GM04503 (cell line): ENCODE measurements at regions not wholly inside any gene's neighbourhood (a gene's known extent, or its start where the extent isn't known, plus 50 kb on each side); places are given as distances from the start of the nearest gene placed in this dataset.
"Not testable (repeated sequence)": the region's sequence is repeated elsewhere in the genome, so short reads cannot be mapped to it uniquely, and the experiment has no call there.

Experiments
- DNase-seq: peaks from one replicate; pipeline ENCODE4 v3.0.0-alpha.2; 2012; ENCODE audit warnings: low read depth

DNA sequence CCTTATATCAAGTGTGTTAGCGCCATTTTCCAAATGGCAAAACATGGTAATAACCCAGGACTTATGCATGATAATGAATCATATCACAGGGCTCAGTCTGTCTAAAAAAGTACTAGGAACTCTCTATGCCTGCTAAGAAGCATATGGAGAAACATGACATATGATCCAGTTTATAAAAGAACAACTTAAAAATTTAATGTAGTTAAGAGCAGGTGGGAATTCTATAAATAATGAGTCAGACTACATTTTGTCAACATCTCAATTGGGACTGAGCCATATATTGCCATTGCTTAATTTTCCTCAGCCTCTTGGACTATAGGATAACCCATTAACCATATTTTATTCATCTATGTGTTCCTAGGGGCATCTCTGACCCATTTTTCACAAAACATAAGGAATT lies 360.4 kb upstream of the AGA start:
- no peak for DNase-seq

DNA sequence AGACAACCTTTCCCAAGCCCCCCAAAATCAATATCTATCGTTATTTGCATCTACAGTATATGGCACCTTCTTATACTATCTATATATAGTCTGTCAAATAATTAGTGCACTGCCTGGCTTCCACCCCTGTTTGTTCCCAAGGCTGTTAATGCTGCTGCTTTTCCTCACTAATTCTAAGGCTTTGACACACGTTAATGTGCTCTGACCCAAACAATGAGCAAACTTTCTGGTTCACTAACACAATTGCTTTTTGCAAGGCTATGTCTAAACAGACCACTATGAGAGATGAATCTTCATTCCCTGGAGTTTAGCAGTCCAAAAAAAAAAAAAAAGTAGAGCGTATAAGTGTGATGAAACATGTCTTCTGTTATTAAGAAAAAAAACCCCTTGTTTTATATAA lies 360.9 kb upstream of the AGA start:
- DNase-seq: no peak

DNA sequence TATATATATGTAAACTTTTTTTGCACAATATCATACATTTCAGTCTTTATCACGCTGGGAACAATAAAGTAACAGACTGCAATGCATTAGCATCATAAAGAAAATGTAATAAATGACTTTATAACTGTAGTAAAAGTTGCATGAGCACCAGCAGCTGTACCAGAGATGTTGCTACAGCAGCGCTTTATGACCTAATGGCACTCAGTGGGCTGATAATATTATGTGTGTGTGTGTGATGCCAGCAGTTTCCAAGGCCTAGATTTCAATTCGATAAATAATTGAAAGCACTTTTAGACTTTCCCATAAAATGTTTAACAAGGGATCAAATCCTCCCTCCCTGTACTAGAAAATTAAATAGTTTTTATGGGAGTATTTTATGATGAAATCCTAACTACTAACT lies 367.6 kb upstream of the AGA start:
- no peak for DNase-seq

DNA sequence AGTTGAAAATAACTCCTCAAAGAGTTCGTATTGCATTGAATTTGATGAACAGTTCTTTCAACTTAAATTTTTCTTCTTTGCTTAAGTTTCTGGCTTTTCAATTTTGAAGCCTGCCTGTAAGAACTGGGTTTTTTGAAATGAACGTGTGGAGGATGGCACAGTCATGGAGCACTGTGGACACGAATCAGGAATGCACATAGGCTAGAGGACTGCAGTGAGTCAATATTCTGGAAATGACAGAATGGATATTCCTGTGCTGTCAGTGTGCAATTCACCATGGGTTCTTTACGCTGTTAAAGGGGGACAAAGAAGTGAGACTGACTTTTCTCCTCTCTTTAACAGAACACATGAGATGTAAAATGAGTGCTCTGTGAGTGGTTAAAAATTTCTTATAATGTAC lies 368.0 kb upstream of the AGA start:
- DNase-seq: no peak

DNA sequence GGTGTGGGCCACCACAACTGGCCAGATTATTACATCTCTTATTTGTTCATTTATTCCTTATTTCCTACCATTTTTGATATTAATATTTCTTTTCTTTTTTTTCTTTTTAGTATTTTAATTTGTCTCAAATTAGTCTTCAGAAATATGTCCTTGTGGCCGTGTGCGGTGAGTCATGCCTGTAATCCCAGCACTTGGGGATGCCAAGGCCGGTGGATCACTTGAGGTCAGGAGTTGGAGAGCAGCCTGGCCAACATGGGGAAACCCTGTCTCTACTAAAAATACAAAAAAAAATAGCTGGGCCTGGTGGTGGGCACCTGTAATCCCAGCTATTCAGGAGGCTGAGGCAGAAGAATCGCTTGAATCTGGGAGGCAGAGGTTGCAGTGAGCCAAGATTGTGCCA lies 376.2 kb upstream of the AGA start:
- not testable (repeated sequence) for DNase-seq

DNA sequence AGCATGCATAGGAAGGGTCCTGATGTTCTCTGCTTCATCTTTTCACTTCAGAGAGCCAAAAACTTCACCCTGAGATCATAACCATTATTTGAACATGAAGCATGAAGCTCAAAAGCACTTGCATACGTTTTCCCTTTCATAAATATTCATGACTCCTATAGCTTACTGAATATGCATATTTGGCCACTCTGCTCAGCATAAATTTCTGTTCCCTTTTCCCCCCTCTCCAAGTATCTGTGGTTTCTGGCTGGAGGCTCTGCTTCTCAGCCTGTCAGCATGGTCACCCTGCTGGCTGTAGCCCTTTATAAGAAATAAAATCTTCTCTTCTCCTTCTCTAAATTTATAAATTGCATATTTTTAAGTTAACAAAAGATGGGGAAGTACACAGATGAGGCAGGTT lies 384.7 kb upstream of the AGA start:
- DNase-seq: no peak

DNA sequence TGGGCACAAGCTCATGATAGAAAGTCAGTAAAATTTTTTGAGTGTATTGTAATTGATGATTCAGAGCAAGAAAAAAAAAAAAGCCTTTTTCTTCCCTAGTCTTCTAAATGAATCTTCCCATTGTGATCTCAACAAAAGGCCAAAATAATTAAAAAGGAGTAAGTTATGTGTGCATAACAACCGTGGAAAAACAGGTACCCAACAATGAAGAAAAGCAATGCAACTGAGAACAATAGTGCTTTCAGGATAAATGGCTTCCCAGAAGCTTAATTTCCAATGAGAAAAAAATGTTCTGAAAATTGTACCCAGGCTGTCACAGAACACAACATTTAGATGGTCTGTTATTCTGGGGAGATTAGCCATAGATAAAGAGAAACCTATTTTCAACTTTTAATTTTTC lies 399.0 kb upstream of the AGA start:
- DNase-seq: no peak

DNA sequence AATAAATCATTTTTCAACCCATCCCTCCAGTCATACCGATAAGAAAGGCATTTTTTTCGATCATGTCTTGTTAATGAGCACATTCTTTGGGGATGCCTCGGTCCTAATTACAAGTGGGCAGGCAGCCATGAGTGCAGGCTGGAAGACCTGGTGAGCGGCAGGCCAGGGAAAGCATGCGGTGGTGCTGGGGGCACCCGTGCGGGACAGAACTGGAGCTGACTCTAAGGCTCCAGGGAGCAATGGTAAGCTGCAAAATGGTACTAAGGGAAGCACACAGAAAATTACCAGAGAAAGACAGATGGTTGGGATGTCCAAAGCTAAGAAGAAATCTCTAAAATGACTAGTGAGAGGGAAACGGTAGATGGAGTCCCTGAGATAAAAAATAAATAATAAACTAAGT lies 411.0 kb upstream of the AGA start:
- no peak for DNase-seq

DNA sequence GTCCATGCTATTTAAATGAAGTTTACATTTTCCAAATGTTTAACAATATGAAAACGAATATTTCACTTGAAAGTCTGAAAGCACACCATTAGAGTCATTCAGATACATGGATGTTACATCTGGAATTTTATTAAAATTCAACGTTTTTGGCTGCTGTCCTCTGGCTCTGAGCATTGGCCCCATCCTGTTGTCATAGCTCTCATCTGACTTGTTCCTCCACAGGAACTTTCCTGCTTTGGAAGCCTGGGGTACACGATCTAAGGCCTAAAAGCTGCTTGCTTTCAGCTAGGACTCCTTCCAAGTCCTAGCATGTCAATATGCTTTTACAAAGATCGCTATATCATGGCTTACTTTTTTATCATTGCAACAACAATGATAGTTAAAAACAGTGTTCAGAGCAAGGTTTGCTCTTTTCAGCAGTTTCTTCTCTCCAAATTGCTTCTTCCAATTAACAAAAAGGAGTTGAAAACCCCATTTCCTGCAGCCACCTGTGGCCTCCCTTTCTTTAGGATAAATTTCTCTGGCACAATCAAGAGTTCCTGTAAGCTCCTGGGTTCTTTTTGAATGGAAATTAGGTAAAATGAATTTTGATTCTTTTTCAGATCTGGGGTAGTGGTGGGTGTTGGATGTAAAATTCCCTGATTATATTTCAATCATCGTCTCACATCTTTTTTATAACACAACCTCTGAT lies 413.4 kb upstream of the AGA start:
- DNase-seq: no peak

DNA sequence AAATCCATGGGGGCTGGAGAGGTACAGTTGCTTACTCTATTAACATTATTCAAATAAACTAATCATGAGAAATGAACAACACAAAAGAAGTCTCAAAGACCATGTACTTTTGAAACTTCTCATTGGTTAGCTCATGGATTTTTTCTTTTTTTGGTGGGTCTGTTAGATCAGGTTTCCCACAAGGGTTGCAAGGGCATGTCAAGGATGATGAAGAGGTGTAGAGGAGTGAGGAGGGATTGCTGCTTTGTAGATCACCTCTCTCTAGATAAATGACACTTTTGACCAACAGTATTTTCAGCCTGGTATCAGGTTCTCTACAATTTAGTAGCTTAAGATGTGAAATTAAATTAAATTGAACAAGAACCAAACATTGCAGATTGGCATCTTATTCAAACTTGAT lies 417.9 kb upstream of the AGA start:
- no peak for DNase-seq

DNA sequence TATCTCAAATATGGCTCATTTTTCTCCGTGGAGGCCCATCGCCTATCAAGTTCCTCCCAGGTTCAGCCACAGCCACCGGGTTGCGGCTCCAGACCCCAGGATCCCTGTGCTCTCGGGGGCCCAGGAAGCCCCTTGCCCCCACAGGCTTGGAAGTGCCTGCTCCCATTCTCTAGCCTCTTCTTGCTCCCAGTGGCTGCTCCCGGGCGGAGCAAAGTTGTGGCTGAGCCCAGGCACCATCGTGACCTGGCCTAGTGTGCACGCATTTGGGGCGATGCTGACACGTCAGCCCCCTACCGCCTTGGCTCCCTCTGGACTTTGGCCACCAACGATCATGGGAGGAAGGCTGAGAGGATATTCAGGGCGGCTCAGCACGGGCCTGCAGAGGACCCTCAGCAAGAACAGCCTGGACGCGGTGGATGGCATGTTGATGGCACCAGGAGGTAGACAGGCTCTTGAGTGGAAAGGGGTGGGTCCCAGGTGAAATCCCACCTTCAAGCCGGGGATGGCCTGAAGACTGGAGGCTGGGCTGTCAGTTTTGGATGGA lies 419.4 kb upstream of the AGA start:
- no peak for DNase-seq

DNA sequence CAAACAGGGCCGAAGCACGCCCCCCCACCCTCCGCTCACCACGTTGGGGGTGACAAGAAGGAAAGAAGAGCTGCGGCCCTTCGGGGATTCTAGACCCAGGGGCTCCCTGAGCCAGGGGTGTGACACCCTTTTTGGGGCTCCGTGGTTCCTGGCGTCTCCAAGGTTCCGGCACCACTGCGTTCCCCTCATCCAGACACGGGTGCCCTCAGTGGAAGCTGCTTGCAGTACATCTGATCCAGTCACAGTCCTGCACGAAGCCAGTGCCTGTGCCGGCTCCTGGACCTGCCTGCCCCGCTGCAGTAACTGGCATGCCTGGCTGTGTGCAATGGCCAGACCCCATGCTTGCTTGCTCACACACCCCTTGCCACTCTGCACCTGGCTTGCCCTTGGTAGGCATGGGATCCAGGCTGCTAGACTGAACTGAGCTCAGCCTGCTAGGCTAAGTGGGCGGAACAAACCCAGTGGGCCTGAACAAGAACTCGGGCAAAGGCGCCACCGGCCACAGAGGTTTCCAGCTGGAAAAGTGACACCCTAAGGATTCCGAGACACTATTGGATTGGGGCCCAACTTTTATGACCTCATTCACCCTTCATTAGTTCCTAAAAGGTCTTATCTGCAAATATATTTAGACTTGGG lies 420.4 kb upstream of the AGA start:
- DNase-seq: no peak

DNA sequence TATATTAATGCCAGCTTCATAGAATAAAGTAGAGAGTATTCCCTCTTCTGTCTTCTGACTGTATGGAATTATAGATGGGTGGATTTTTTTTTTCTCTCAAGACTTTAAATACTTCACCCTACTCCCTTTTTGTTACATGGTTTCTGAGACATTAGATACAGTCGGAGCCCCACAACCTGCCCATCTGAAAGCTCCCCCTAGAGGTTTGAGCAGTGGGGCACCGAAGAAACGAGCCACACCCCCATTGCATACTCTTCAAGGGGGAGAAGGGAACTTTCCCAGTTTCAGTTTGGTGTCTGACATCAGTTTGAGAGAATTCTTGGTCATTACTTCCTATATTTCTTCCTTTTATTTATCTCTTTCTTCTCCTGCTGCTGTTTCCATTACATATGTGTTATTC lies 437.6 kb upstream of the AGA start:
- no peak for DNase-seq

DNA sequence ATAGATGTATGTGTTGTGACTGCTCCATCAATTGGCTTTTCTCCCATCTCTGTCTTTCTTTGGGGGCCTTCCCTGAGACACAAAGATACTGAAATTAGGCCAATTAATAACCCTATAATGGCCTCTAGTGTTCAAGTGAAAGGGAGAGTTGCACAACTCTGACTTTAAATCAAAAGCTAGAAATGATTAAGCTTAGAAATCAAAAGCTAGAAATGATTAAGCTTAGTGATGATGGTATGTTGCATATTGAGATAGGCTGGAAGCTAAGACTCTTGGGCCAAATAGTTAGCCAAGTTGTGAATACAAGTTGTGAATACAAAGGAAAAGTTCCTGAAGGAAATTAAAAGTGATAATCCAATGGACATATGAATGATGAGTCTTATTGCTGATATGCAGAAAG lies 452.9 kb upstream of the AGA start:
- no peak for DNase-seq

DNA sequence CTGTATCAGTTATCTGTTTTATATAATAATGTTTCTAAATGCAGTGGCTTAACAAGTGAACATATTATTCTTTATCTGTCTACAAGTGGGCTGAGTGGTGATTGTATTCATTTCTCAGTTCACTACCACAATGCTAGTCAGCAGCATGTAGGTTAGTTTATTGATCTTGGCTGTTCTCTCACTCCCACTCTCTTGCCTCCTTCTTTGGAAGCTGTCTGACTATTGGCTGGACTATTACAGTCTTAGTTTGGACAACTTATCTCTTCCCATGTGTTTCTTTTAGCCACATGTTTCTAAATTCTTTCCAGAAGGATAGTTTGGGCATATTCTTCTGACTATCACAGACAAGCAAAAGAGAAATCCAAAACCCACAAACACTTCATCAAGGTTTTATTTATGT lies 459.5 kb upstream of the AGA start:
- DNase-seq: no peak

DNA sequence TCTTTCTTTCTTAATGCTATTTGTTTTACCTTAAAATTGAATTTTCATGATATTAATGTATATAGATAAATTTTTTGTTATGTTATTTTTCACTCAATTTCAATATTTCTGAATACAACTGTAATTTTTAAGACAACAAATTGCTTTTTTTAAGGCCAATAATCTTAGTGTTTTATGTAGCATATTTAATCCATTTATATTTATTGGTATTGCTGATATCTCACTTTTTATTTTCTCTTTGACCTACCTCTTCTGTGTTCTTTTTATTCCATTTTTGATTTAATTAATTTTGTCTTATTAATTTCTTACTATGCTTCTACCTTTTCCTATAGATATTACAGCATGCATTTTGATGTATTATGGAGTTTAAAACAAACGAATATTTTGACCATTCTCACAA lies 460.1 kb upstream of the AGA start:
- no peak for DNase-seq

DNA sequence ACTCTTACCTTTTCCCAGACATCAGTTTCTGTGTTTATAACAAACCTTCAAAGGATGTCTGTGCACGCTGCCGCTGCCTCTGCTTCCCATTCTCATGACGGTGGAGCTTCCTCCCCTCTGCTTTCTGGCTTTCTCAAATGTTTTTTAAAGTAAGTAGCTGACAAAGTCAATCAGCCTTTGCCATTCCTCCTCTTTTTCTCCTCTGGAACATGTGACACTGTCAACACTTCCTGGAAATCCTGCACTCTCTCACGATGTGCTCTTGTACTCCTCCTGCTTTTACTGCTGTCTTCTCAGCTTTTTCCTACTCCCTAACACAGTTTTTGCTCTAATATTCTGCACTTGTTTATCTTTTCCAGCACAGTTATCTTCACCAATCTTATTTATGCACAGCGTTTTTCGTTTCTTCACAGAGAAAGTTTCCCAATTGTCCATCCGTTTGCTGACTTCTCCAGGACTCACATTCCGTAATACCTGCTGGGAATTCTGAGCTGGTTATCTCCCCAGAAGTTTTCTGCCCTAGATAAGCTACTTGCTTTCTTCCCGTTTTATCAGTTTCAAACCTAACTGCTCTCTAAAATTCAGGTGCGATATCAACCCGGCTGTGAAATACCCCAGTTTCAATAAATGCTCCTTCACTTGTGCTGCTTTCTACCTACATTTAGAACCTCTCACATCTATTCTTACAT lies 465.6 kb upstream of the AGA start:
- no peak for DNase-seq

DNA sequence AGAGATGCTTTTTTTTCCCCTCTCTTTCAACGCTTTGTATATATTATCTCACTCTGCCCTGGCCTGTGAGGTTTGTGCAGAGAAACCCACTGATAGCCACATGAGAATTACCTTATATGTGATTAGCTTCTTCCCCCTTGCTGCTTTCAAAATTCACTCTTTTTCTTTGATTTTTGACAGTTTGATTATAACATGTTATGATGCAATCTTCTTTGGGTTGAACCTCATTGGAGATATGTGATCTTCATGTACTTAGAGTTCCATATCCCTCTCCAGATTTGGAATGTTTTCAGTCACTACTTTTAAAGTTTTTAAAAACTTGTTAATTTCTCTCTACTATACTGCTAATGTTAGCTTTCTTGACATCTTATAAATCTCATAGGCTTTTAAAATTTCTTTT lies 479.5 kb upstream of the AGA start:
- no peak for DNase-seq

DNA sequence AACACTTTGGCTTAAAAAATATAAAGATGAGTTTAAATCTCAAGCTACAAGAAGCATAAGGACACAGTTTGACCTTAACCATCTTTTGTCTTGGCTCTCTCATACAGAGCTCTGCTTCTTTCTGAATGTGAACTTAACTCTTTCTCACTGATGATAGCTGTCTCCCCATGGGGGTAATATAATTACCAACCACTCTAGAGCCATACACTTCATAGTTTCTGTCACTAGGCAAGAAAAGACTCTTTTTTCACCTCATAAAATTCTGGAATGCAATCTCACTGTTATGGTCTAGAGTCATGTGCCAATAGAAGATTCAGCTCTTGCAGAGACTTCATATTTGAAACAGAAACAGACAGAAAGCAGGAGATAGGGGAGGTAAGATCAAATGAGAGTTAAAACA lies 481.7 kb upstream of the AGA start:
- DNase-seq: no peak

DNA sequence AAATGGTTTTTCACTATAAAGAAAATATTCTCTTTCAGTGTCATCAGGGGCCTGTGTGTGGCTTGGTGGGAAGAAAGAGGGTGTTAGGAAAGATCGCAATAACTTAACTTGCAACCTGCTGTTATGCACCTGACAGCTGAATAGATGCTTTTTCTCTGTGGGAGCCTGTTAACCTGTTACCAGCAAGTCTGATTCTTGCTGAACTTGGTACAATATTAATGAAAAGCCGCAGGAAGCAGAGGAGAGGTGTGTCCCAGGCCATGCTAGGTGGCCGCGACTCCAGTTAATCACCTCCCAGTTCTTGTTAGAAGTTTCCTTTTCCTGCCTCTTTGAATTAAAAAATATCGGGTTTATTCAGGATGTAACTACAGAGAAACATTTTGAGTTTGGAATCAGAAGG lies 494.8 kb upstream of the AGA start:
- no peak for DNase-seq

DNA sequence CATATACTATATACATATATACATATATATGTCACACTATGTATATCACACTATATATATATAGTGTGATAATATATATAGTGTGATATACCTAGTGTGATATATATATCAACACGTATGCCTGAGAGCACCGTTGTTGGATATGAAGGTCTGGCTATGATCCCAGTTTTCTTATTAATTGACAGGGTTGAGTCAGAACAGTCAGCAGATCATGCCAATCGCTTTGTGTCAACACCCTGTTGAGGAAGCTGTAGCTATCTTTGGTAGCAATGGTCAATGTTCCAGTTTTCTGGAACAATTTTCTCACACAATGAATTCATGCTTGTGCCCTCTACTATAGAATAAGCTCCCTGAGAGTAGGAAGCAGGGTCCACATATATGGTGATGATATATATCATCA lies 496.0 kb upstream of the AGA start:
- no peak for DNase-seq

DNA sequence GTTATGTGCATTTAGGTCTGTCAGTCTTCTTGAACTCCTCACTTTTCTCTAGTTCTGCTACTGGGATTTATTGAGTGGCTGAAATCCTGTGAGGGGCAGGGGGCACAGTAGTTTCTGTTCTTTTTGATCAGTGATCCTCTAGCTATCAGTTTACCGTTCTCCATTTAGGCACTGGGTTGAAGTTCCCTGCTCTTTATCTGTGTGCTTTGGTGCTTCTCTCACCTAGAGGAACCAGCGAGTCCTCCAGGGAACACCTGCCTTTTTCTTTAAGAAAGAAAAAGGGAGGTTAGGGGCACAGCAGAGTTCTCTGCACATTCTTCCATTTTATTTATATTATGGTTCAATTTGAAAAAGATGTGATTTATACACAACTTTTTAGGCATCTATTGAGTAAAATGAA lies 503.0 kb upstream of the AGA start:
- no peak for DNase-seq

DNA sequence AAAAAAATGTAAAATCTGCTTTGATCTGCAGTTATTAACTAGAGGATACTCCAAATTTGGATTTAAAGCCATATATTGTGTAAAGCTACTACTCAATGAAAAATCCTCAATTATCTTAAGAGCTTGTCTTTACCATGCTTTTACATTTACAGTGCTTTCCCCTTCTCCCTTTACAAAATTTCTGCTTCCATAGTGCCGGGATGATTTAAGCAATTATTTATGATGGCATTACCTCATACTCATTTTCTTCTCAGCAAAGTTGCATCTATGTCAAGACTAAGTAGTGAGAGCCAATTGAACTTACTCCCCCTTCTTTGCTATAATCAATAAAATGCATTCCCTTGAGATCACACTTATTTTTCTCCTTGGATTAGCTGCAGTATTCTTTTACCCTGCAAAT lies 505.4 kb upstream of the AGA start:
- DNase-seq: no peak

DNA sequence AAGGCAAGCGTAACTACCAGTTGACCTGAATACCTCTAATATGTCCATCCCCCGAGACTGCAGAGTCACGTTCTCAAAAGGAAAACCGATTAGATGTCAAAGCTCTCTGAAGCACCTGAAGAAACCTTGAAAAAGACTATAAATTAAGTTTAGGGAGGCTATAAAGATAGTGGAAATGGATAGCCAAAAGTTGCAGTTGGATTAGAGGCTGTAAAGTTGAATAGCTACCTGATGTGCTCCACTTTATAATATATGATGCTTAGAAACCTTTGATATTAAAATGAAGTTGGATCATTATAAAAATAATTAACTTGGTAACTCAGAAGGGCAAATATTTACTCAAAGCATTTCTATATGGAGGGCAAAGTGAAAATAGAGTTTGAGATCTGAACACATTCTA lies 506.6 kb upstream of the AGA start:
- no peak for DNase-seq
